Ramos (cell line): ENCODE measurements at regions not wholly inside any gene's neighbourhood (a gene's known extent, or its start where the extent isn't known, plus 50 kb on each side); places are given as distances from the start of the nearest gene placed in this dataset.

Experiments used
- in situ Hi-C: fragments of 300-500 bp; cut with MboI; formaldehyde crosslinking; loops from one replicate; pipeline ENCODE4 v1.14.3; 2022; ENCODE audit warnings: low sequenced_read_pairs; ENCODE audit not compliant: unreplicated experiment

DNA sequence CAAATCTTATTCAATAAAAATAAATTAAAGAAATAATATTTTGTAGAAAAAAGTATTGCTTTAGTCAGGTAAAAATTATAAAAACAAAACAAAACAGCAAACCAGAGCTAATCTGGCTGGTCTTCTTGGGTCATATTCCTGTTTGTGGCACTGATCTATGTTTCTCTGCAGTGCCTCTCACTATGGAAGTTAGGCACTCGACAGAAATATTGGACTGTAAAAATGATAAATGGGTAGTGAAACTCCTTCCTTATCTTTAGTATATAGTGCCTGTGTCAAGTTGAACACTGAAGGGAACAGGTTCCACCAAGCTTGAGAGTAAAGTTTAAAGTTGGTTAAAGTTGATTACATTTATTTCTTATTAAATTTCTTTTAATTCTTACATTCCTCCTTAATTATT lies 1195.6 kb upstream of the GBE1 start:
- in situ Hi-C loops = no loop called here

- in situ Hi-C loops = no loop called here
These were observed 1193.0 kb upstream of the GBE1 start for GRCh38 chr3:82954486-82954885.

DNA sequence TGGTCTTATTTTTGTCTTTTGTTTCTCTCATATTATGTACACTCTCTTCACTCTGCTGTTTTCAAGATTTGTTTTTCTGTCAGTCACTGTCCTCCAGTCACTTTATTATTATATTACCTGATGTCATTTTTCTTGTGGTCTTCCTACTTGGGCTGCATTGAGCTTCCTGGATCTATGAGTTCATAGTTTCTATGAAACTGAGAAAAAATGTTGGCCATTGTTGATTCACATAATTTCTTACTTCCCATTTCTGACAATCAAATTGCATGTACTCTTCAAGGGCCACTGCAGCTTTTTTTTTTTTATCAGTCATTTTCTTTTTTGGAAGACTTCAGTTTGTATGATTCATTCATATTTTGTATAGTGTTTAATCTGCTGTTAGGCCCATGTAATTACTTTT lies 1180.6 kb upstream of the GBE1 start:
- in situ Hi-C loops = no loop called here

- in situ Hi-C loops = no loop called here
These were observed 1178.7 kb upstream of the GBE1 start for GRCh38 chr3:82940124-82940523.

DNA sequence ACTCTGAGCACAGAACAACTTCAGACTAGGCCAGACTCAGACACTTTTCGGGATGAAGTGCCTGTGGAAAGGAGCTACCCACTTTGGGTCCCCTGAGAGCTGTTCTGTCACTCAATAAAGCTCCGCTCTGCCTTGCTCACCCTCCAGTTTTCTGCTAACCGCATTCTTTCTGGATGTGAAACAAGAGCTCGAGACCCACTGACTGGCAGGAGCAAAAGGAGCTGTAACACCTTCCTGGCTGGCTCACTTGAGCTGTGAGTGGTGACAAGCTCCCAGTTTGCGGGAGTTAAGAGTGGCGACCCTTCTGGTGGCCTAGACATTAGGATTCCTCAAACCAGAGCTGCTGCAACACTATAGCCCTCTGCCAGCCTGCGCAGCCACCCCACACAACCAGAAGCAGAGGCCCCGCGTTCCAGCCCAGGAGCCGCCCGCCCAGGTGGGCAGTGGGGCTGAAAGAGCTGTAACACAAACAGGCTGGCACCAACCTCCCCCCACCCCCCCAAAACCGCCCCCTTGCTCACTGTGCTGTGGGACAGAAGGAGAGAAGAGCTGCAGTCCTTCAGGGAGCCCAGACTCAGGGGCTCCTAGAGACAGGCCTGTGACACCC lies 1178.1 kb upstream of the GBE1 start:
- in situ Hi-C loops = no loop called here

DNA sequence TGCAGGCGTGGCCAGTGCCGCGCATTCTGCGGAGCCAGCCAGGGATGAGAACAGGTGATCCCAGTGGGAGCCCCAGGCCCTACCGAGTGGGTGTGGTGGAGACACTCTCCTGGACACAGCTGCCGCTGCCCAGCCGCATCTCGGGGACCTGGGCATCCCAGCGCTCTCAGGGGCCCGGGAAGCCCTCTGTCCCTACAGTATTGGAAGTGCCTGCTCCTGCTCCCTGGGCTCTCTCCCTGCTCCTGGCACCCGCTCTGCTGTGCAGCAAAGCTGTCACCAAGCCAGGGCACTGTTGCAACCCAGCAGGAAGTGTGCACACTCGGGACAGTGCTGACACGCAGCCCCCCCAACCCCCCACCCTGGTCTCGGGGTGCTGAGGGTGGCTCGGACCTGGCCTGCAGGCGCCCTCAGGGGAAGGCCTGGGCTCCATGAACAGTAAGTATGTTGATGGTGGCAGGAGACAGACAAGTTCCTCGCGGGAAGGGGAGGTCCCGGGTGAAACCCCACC lies 1177.4 kb upstream of the GBE1 start:
- in situ Hi-C loops = no loop called here

GRCh38 chr3:82927309-82928253 lies 1166.1 kb upstream of the GBE1 start:
- in situ Hi-C loops = no loop called here

DNA sequence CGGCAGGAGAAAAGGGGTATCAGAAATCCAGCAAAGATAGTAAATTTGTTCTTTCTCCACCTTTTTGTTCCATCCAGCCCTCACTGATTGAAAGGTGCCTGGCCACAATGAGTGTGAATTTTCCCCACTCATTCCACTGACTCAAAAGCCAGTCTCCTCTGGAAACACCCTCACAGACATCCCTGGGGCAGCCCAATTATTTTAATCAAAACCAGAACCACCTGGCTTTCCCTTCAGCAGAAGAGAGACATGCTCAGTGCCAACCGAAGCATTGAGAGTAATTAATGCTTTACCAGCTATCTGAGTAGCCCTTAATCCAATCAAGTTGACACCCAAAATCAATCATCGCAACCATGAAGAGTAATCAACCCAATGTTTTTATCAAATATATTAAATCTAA lies 1129.6 kb upstream of the GBE1 start:
- in situ Hi-C loops = no loop called here

GRCh38 chr3:82883072-82883471 lies 1121.6 kb upstream of the GBE1 start:
- in situ Hi-C loops = no loop called here

DNA sequence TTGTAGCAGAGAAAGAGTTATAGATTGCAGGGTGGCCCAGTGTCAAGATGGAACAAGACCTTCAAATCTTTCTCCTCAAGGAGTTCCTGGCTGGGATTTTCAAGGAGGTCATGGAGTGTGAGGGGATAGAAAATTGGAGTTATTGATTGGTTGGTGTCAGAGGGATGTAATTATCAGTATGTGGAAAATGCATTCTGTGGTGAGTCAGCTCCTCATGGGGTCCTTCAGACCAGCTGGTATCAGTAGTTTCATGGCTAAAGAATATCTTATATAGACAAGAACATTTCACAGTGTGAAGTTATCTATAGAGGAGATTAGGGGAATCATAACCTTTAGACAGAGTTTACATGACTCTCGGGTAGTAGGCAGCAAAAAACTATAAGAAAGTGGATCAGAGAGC lies 1114.0 kb upstream of the GBE1 start:
- in situ Hi-C loops = no loop called here

DNA sequence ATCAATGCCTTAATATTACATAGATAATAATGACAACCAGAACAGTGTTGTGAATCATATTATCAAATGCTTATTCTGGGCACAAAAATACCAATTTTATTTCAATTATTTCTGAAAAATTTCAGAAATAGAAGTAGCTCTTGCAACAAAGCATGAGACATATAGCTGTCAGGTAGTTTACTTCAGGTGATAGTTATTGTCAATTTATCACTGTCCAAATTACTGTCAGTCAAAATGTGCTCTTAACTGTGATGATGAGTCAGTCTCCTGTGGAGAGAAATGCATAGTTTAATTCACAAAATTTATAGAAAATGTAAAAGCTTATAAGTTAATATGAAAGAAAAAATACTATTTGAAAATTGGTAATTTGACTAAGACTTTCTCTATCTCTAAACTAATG lies 1078.4 kb upstream of the GBE1 start:
- in situ Hi-C loops = no loop called here

DNA sequence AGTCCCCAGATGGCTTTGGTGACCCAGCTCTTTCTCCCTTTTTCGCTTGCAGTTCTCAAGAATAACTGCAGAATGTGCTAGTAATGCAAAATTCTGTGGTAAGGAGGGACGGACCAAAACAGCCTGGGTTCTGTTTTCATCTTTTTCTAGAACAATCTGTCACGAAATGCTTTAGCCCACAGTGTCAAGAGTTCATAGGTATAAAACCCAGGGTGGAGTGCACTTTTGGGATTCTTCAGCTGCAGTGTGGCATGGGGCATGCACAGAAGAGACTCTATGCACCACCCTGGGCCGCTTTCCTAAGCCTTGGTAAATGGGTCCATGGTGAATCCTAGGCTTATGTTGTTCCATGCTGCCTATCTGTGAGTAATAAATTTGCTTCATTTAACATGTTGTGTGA lies 1072.7 kb upstream of the GBE1 start:
- in situ Hi-C loops = no loop called here

DNA sequence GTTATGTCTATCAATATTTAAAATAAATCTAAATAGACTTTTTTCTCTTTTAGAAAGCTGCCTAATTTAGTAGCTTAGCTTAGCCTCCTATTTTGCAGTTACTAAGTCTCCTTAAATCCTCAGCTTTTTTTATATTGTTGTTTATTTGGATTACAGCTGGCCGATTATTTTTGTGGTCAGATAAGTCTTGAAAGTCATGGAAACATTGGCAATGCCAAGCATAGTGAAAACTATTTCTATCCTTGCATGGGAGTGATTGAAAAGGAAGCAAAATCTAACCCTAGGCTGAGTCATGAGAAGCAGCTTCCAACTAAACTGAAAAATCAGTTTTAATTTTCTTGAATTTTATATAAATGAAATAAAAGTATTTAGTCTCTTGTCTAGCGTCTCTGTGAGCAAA lies 1063.0 kb upstream of the GBE1 start:
- in situ Hi-C loops = no loop called here

GRCh38 chr3:82816086-82816485 lies 1054.6 kb upstream of the GBE1 start:
- in situ Hi-C loops = no loop called here

DNA sequence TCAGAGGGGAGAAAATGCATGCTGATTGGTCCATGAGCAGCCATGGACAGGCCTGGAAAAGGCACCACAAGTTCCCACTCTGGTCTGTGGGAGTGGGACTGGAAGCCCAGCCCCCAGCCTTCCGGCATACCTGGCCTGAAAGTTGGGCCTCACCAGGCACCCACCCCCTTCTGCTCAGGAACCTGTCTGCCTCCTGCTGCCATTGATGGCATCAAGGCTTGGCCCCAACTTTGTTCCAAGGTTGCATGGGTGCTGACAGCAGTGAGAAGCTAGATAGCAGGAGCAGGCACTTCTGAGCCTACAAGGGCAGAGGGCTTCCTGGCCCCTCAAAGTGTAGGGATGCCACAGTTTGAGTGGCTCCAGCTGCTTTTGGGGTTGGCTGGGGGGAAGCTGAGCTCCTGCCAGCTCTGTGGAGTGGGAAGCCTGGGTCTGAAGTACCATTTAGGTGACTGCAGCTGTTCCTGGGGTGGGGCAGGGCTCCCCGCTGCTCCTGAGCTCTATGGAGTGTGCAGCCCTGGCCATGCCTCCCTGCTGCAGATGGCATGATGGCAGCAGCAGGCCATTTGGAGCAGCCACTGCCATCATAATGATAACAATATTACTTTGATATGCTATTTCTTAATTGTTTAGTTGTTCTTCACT lies 1054.1 kb upstream of the GBE1 start:
- in situ Hi-C loops = no loop called here

- in situ Hi-C loops = no loop called here
These were observed 1053.2 kb upstream of the GBE1 start for GRCh38 chr3:82814660-82815059.

DNA sequence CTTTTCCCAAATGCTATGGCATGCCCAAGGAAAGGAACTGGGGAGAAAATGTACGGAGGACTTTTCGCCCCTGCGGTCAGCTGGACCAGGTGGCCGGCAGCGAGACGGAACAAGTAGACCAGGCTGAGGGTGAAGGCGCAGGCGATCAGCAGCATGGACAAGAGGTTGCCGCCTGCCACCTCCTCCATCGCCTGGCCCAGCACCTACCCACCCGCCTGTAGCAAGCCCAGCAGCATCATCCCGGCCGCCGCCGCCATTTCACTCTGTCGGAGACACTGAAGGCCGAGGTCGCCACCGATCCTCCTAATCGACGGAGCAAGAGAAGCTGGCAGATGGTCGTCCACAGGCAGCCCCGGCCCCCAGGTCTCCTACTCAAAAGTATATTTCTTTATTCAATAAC lies 1046.3 kb upstream of the GBE1 start:
- in situ Hi-C loops = no loop called here

DNA sequence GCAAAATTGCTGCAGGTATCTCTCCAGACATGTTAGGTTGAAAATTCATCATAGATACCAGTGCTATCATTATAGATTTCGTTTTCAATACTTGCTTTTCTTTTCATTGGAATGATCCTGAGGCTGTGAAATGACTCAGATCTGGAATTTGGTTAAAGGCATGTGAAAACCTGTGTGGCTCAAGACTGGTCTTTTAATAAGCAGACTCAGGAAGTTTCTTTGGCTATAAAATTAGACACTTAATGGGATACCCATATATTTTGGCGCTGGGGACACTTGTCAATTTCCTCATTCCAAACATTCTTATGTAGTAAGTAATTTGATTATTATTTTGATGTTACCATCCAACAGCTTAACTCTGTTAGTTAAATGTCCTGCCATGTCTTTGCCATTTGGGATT lies 1041.1 kb upstream of the GBE1 start:
- in situ Hi-C loops = no loop called here

DNA sequence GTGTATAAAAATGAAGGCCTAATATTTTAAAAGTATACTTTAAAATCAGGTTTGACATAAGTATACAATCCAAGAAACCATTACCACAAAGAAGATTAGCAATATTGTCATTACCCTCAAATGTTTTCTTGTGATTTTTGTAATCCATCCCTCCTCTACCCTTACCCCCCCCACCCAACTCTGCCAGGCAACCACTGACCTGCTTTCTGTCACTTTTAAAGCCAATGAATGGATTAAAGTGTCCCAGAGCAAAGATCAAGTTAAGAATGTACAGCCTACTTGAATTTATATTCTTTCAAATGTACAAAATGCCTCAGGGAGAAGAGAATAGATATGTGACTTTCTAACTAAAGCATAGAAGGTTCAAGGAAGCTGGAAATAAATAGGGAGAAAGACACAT lies 1038.8 kb upstream of the GBE1 start:
- in situ Hi-C loops = no loop called here

DNA sequence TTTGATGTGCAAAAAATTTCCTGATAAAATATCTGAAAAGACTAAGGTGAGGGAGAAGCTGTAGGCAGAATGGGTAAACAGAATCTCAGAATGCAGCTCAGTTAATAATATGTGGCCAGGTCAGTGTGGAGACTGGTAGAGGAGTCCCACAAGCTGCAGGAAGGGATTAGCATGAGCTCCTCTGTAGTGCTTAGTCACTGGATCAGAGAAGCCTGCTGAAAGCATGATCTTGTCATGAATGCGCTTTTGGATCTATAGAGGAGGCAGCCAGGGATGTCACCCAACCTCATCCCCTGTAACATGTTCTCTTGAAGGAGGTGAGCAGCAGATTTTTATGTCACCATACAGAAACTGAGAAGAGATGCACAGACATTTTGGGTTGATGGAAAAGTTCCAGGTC lies 1035.3 kb upstream of the GBE1 start:
- in situ Hi-C loops = no loop called here

GRCh38 chr3:82791241-82791640 lies 1029.8 kb upstream of the GBE1 start:
- in situ Hi-C loops = no loop called here
